AG09309 (cell line): ENCODE measurements at regions not wholly inside any gene's neighbourhood (a gene's known extent, or its start where the extent isn't known, plus 50 kb on each side); places are given as distances from the start of the nearest gene placed in this dataset.

Source experiments
- DNase-seq: peaks from one replicate; pipeline ENCODE4 v3.0.0-alpha.2; 2010; ENCODE audit warnings: low read depth
- H3K4me3 ChIP-seq: 2 replicates; pipeline ENCODE4 v1.5.1; 2011; ENCODE audit warnings: mild to moderate bottlenecking, low read depth, low read length, moderate library complexity; ENCODE audit not compliant: control insufficient read depth
- CTCF ChIP-seq: IDR thresholded peaks from 2 replicates; pipeline ENCODE4 v1.5.1; 2011; ENCODE audit warnings: mild to moderate bottlenecking, low read depth, low read length, inconsistent platforms; ENCODE audit not compliant: insufficient read depth, control insufficient read depth; ENCODE audit errors: missing control alignments

- no peak overlapping the region for H3K4me3 ChIP-seq
- TF ChIP-seq CTCF, result no peak
- no peak for DNase-seq
Measured at GRCh38 chr3:167899093-167899492, 163.6 kb downstream of the SERPINI1 start.

DNA sequence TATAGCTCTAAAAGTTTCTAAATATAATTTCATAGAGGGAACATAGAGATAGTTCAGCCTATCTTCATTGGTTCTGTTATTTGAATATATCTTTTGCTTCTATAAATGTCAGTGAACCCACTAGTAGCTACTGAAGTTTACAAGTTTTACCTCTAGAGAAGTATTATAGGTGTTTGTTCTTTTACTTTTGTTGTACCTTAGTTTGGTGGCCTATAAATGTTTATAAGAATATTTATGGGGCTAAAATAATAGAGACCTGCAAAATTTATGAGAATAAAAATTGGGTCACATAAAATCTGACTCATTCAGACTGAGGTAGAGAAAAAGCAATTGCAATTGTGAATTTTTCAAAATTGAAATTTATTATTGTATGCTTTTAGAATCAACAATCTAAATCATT is 162.6 kb downstream of the SERPINI1 start:
- no peak for TF ChIP-seq CTCF
- H3K4me3 ChIP-seq, result no peak overlapping the region
- no peak for DNase-seq

DNA sequence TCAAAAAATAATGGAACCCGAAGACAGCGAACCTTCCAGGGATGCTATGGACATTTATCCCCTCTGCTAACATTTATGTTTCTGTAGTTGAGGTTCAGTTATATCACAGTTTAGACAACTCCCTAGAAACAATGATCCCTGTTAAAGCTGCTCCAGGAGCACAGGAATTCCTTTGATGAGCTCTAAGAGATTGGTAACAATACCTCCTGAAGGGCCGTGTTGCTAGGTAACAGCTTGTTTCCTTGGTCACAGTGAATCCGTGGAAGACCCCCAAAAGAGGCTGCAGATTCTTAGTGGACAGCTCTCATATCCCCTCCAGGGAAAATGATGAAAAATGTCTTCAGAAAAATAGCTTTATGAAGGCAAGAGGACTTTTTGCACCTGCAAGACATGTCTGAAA is 160.2 kb downstream of the SERPINI1 start:
- DNase-seq, result no peak
- no peak for TF ChIP-seq CTCF
- H3K4me3 ChIP-seq, result no peak overlapping the region

DNA sequence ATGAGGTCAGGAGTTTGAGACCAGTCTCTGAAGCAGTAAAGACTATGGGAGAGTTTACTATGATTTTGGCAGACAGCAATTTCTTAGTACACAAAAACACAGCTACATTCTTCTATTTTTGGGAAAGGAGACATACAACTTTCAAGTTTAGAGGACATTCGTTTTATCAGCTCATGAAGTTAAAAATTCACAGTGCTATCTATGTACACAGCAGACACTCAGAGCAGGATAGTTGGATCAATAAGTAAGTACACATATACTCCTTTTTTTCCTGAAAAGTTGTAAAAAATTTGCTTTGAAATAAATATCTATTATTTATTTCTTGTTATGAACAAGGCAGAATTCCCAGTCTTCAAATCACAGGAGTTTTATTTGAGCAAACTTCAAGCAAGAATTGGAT is 159.7 kb downstream of the SERPINI1 start:
- TF ChIP-seq CTCF, result no peak
- no peak overlapping the region for H3K4me3 ChIP-seq
- DNase-seq, result no peak

DNA sequence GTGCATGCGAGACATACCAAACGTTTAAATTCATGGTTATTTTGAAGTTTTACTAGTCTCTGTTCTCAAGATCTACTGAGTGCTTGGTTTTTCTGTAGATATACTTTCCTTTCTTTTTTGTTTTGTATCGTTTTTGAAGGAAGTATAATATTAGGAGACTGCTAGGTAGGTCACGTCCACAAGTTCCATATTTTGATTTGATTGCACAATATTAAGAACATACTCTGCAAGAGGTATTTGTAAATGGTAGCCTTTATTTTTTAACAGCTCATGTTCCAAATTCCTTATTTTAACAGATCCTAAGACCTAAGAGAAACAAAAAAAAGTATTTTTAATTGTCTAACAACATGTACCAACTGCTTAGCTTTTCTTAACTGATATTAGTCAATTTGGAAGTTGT is 156.7 kb downstream of the SERPINI1 start:
- no peak for TF ChIP-seq CTCF
- H3K4me3 ChIP-seq, result no peak overlapping the region
- DNase-seq, result no peak

- no peak overlapping the region for H3K4me3 ChIP-seq
- DNase-seq, result peak; percentile 29
- TF ChIP-seq CTCF, result no peak
Measured at GRCh38 chr3:167887096-167887495, 151.6 kb downstream of the SERPINI1 start.

GRCh38 chr3:167886690-167887089 is 151.2 kb downstream of the SERPINI1 start:
- no peak overlapping the region for H3K4me3 ChIP-seq
- TF ChIP-seq CTCF, result no peak
- no peak for DNase-seq
